Muscle of back (tissue), 3 donors: ENCODE measurements at regions not wholly inside any gene's neighbourhood (a gene's known extent, or its start where the extent isn't known, plus 50 kb on each side); places are given as distances from the start of the nearest gene placed in this dataset.
A peak's percentile ranks its signal among the peaks of the same experiment; 100 is the strongest.

ENCODE experiments used
- DNase-seq, 3 donors: peaks; one replicate each; pipeline versions ENCODE4 v3.0.0 to v3.0.0-alpha.2; 2013

GRCh38 chr13:59533561-59534555 is 629.9 kb downstream of the DIAPH3 start:
- peak; percentile 15 to 54 (median 28) for DNase-seq

- DNase-seq: peak; percentile 22 to 56 (median 27)
Measured at GRCh38 chr13:59534806-59535205, 628.9 kb downstream of the DIAPH3 start.

- no peak for DNase-seq
Measured at GRCh38 chr13:59537500-59537899, 626.2 kb downstream of the DIAPH3 start.

DNA sequence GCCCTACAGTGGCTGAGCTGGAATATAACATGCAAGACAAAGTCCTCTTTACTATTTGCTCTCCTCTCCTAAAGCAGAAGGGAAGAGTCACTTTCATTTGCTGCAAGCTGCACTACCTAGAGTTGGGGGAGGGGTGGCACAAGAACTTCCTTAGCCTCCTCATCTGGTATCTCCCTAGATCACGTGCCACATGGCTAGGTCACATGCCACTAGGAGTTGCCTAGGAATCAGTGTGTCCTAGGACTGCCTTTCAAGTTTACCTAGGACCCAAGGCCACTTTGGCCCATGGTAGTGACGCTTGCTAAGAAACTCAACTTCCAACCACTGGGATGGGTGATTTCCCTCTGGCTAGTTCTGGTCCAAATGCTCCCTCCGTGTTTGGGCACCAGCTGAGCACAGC is 625.2 kb downstream of the DIAPH3 start:
- DNase-seq: no peak

DNA sequence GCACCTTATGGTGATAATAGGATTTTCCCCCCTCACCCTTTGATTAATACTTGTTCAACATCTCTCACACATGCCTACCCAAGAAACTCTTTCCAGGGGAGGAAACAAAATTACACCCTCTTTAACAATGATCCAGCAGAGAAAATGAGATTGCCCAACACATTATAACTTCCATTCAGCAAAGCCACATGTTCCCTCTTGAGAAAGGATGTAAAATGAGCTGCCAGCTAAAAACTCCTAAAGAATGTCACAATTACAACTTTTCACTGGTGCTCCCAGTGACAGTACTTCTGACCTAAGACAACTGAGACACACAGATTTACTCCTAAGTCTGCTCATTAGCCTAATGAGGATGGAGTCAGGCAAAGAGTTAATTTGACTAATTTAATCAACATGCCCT is 621.4 kb downstream of the DIAPH3 start:
- peak in 1 of 3 donors; percentile 40 for DNase-seq

- no peak for DNase-seq
Measured at GRCh38 chr13:59543418-59543817, 620.3 kb downstream of the DIAPH3 start.

DNA sequence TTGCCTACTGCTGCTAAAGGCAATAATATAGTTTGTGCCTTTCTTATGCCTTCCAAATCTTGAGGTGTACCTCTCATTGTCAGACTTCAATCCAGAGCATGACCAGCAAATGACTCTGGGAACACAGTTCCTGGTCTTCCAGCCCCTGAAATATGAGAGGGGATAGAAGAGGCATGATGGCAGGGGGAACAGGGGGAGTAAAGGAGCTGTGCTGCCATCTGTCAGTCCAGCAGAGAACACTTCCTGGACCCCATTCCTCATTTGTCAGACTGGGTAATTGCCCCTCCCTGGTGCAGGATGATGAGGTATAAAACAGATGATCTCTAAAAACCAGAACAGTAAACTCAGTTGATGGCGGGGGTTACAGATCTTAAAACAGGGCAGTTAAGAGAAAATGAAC is 618.7 kb downstream of the DIAPH3 start:
- no peak for DNase-seq

GRCh38 chr13:59546178-59546577 is 617.5 kb downstream of the DIAPH3 start:
- no peak for DNase-seq

- no peak for DNase-seq
Measured at GRCh38 chr13:59547950-59548349, 615.8 kb downstream of the DIAPH3 start.

DNA sequence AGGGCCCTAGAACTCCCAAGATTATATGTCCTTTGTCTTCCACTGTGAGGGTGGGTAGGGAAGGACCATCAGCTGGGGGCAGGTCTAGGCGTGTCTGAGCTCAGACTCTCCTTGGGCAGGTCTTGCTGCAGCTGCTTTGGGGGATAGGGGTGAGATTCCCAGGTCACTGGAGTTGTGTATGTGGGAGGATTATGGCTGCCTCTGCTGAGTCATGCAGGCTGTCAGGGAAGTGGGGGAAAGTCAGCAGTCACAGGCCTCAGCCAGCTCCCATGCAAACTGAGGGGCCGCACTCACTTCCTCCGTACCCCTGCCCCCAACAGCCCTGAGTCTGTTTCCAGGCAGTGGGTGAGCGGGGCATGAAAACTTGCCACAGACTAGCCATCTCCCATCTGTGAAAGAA is 600.8 kb downstream of the DIAPH3 start:
- DNase-seq: no peak

- no peak for DNase-seq
Measured at GRCh38 chr13:59566561-59566960, 597.2 kb downstream of the DIAPH3 start.

DNA sequence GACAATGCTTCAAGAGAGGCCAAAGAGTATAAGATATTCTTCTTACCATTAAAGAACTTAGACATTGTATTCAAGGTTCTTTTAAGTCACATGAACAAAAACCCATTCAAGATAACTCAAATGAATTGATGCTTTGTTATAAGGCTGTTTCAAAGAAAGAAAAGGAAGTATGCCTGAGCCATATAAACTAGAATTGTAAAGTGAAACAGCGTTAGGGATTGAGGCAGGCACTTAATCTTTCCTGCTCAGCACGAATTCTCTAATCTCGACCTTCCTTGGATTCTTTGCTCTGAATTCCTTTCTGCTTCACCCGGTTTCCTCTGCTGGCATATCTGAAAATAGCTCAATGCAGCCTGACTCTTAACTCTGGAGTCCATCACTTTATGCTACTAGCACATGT is 595.4 kb downstream of the DIAPH3 start:
- DNase-seq: no peak

DNA sequence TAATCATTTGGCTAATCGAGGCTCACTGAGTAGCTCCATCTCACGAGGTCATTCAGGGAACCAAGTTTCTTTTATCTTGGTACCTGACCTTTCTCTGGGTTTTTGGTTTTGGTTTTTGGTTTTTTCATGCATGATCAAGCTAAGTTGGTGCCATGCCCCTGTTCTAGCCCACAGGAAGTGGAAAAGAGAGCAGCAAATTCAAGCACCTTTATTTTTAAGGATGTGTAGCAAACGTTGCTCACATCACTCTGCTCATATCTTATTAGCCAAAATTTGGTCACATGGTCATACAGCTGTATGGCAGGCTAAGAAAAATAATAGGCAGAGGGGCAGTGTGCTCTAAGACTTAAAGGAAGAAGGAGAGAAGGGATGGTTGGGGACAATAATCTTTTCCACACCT is 593.5 kb downstream of the DIAPH3 start:
- no peak for DNase-seq

- DNase-seq: no peak
Measured at GRCh38 chr13:59584101-59584500, 579.6 kb downstream of the DIAPH3 start.

GRCh38 chr13:59584761-59585670 is 578.7 kb downstream of the DIAPH3 start:
- peak; percentile 10 to 56 (median 21) for DNase-seq

GRCh38 chr13:59587030-59587429 is 576.7 kb downstream of the DIAPH3 start:
- no peak for DNase-seq

GRCh38 chr13:59587971-59588716 is 575.6 kb downstream of the DIAPH3 start:
- DNase-seq: no peak

GRCh38 chr13:59588717-59589067 is 575.0 kb downstream of the DIAPH3 start:
- DNase-seq: no peak

DNA sequence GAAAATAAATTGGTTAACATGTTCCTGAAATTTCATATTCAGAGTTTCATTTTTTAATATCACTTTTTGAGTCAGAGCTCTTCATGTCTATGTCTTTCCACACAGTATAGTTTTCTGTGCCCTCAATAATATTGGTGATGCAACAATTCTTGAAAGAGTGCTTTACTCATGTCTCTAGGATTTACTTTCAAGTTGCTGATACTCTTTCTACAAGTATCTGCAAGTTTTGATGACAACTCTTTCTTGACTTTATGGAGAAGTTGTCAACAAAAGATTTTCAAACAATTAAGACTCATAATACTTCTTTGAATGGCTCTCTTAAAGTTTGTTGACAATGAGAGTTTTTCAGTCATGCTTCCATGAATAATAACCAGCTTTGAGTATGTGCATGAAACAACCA is 561.7 kb downstream of the DIAPH3 start:
- no peak for DNase-seq

GRCh38 chr13:59603646-59604045 is 560.1 kb downstream of the DIAPH3 start:
- no peak for DNase-seq

DNA sequence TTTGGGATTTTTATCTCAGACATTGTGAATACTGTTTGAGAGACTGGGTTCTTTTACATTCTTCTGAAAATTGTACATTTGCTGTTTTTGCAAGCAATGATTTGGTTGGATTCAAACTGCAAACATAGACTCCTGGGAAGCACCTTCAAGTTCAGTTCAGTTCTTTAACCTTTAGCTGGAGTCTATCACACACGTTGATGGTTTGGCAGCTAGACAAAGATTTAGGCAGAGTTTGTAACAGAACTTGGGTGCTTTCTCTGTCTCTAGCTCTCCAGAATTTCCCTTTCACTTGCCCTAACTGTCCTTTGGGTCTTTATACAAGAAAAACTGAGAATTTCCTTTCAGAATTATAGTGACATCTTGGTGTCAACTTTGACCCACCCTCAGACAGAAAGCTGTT is 556.6 kb downstream of the DIAPH3 start:
- no peak for DNase-seq

GRCh38 chr13:59607780-59608233 is 555.9 kb downstream of the DIAPH3 start:
- no peak for DNase-seq
